ENCODE measurements at regions not wholly inside any gene's neighbourhood (a gene's known extent, or its start where the extent isn't known, plus 50 kb on each side); places are given as distances from the start of the nearest gene placed in this dataset.
A peak's percentile ranks its signal among the peaks of the same experiment; 100 is the strongest.

GRCh38 chr10:105682911-105683310 is 1041.8 kb downstream of the SORCS3 start:
- Mint-ChIP-seq H3K9me3 (peaks cover 49% of the 10 kb centered on the region), H3K27me3 (ENCODE audit: low read depth) (no peaks in the 10 kb centered on the region), H3K4me3 (no peak overlapping the region), H3K4me1 (peaks cover 49% of the 10 kb centered on the region), H3K36me3 (peaks cover 24% of the 10 kb centered on the region), H3K27ac (no peak overlapping the region)
- ChIA-PET POLR2A (no interaction called here), CTCF (no interaction called here)
- TF ChIP-seq ZNF281 (CRISPR knock-in tag; IDR thresholded peaks at IDR 0.05) = no peak
- DNase-seq (ENCODE audit: low spot score) = no peak
- peak; percentile 39; the same call in 1 of the 2 replicates for ATAC-seq

DNA sequence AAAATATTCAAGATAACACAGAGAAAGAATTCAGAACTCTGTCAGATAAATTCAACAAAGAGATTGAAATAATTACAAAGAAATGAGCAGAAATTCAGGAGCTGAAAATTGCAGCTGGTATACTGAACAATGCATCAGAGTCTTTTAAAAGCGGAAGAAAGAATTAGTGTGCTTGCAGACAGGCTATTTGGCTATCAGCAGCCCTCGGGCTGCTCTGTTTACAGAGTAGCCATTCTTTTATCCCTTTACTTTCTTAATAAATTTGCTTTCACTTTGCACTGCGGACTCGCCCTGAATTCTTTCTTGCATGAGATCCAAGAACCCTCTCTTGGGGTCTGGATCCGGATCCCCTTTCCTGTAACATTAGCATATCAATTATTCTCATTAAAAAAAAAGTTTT is 1040.0 kb downstream of the SORCS3 start:
- ATAC-seq (no peak), DNase-seq (ENCODE audit: low spot score) (no peak)
- H3K9me3 Mint-ChIP-seq = peaks cover 54% of the 10 kb centered on the region
- POLR2A ChIA-PET = no interaction called here
- H3K4me1 Mint-ChIP-seq = peaks cover 66% of the 10 kb centered on the region
- H3K36me3 Mint-ChIP-seq = peaks cover 37% of the 10 kb centered on the region
- no peaks in the 10 kb centered on the region; the same call in 1 of the 2 replicates for H3K27me3 Mint-ChIP-seq (ENCODE audit: low read depth)
- CTCF ChIA-PET = interaction anchor here (1.2 kb wide), 1 partner anchor 617 kb away, joined by 3 read pairs; no protein-coding TSS in a partner anchor
- H3K4me3 Mint-ChIP-seq = no peak overlapping the region
- TF ChIP-seq NR1H2 (CRISPR knock-in tag; IDR thresholded peaks at IDR 0.05) = no peak
- no peak for TF ChIP-seq CBFB (CRISPR knock-in tag; IDR thresholded peaks at IDR 0.05; ENCODE audit: low read depth)
- TF ChIP-seq, protein P1, sequence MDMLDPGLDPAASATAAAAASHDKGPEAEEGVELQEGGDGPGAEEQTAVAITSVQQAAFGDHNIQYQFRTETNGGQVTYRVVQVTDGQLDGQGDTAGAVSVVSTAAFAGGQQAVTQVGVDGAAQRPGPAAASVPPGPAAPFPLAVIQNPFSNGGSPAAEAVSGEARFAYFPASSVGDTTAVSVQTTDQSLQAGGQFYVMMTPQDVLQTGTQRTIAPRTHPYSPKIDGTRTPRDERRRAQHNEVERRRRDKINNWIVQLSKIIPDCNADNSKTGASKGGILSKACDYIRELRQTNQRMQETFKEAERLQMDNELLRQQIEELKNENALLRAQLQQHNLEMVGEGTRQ (CRISPR knock-in tag; IDR thresholded peaks at IDR 0.05) = no peak
- TF ChIP-seq RELA (CRISPR knock-in tag; IDR thresholded peaks at IDR 0.05; ENCODE audit: borderline replicate concordance) = no peak
- TF ChIP-seq ZBTB43 (CRISPR knock-in tag; IDR thresholded peaks at IDR 0.05) = no peak
- no peak for TF ChIP-seq E2F5 (CRISPR knock-in tag; IDR thresholded peaks at IDR 0.05)
- TF ChIP-seq GRHL2 (CRISPR knock-in tag; IDR thresholded peaks at IDR 0.05; ENCODE audit: insufficient replicate concordance, severe bottlenecking) = no peak
- no peak for TF ChIP-seq ZNF281 (CRISPR knock-in tag; IDR thresholded peaks at IDR 0.05)
- no peak for TF ChIP-seq NFE2L1 (CRISPR knock-in tag; IDR thresholded peaks at IDR 0.05)
- no peak for TF ChIP-seq PREB (CRISPR knock-in tag; IDR thresholded peaks at IDR 0.05; ENCODE audit: borderline replicate concordance)
- TF ChIP-seq, protein P2, sequence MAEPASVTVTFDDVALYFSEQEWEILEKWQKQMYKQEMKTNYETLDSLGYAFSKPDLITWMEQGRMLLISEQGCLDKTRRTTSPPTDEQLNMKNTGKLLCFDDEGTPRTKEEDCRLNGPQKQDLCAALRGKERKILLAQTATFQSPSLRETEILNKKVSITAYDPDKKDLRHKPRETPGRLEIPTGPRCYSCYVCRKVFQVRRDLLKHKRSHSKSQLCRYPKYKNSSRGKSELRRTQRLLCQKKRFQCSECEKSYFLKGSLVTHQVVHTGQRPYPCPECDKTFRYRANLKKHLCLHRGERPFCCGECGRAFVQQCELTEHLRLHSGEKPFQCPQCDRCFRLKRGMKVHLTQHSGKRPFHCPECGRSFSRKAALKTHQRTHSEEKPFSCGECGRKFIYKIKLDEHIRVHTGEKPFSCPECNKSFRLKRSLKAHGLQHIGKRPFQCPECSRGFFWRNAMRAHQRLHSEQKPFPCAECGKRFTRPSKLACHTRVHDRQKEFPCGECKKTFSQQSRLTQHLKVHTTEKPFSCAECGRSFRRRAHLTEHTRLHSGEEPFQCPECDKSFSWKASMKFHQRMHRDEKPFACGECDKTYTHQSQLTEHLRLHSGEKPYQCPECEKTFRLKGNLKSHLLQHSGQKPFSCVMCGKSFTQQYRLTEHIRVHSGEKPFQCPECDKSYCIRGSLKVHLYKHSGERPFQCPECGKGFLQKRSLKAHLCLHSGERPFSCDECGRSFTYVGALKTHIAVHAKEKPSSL (CRISPR knock-in tag; conservative IDR thresholded peaks at IDR 0.05) = no peak
- no peak for TF ChIP-seq NR3C1 (CRISPR knock-in tag; conservative IDR thresholded peaks at IDR 0.05; ENCODE audit: low read depth)
- TF ChIP-seq ESRRA (CRISPR knock-in tag; IDR thresholded peaks at IDR 0.05; ENCODE audit: borderline replicate concordance) = no peak
- no peak for TF ChIP-seq USF1 (CRISPR knock-in tag; IDR thresholded peaks at IDR 0.05)
- no peak for TF ChIP-seq TCF7 (CRISPR knock-in tag; IDR thresholded peaks at IDR 0.05; ENCODE audit: low read depth)
- H3K27ac Mint-ChIP-seq = no peak overlapping the region
